HepG2 (cell line): ENCODE measurements at regions not wholly inside any gene's neighbourhood (a gene's known extent, or its start where the extent isn't known, plus 50 kb on each side); places are given as distances from the start of the nearest gene placed in this dataset.

Source experiments
- ATAC-seq: fragments of 200-7000 bp; cut with Tn5 transposase; 3 replicates; pipeline ENCODE4 v1.9.1; 2020; ENCODE audit warnings: mild to moderate bottlenecking, moderate library complexity
- BruUV-seq: library from RNA; stranded (reverse); fragments of 400-500 nt; replicated peaks from 2 replicates; lab custom pipeline; 2021; lab: Mats Ljungman, UMichigan
- CTCF ChIA-PET: fragments of 300-600 bp; formaldehyde crosslinking; extraction: SDS; loops from one replicate; lab custom pipeline; 2021; ENCODE audit warnings: low total read pairs, inconsistent platforms, low intra/inter-chr PET ratio; lab: Yijun Ruan, JAX
- POLR2A ChIA-PET: fragments of 350-600 bp; sonication (Branson Sonifier 250); formaldehyde crosslinking; loops from one replicate; lab custom pipeline; 2020; ENCODE audit warnings: antibody characterized with exemption, inconsistent platforms; lab: Yijun Ruan, JAX
- DNase-seq: peaks from one replicate; pipeline ENCODE4 v3.0.0-alpha.2; 2015; ENCODE audit warnings: low spot score
- FAIRE-seq: peaks from 3 replicates; lab custom pipeline; 2011; peaks lifted over from hg19 to GRCh38; lab: Jason Lieb, UNC
- H2AFZ ChIP-seq: one replicate; pipeline ENCODE4 v1.6.1; 2011; ENCODE audit warnings: low read length, inconsistent platforms
- H3K27ac ChIP-seq: fragments of 300-600 bp; 3 replicates; pipeline ENCODE4 v1.8.0; 2011; ENCODE audit warnings: mixed run types, mild to moderate bottlenecking, mixed read lengths, low read length, inconsistent platforms; ENCODE audit not compliant: insufficient read depth; ENCODE audit errors: extremely low read length
- H3K27me3 ChIP-seq, 2 experiments: fragments of 200-600 bp in 1 of 2; 2 replicates in 1 of 2; 3 replicates in 1 of 2; pipeline versions ENCODE4 v1.6.0 to v1.8.0; 2011; ENCODE audit warnings: low read length in 2 of 2, mild to moderate bottlenecking in 2 of 2, moderate library complexity in 2 of 2, inconsistent platforms in 1 of 2; ENCODE audit not compliant: insufficient read depth in 2 of 2, control insufficient read depth in 1 of 2
- H3K36me3 ChIP-seq, 2 experiments: fragments of 200-600 bp in 1 of 2; replicated peaks in 1 of 2; 2 replicates in 1 of 2; 3 replicates in 1 of 2; pipeline versions ENCODE4 v1.5.1 to v1.8.0; 2011; ENCODE audit warnings: low read length in 2 of 2, inconsistent platforms in 1 of 2; ENCODE audit not compliant: insufficient read depth in 2 of 2, control insufficient read depth in 1 of 2
- H3K4me1 ChIP-seq: 2 replicates; pipeline ENCODE4 v1.5.1; 2012; ENCODE audit warnings: low read length, inconsistent platforms; ENCODE audit not compliant: insufficient read depth
- H3K4me2 ChIP-seq: 2 replicates; pipeline ENCODE4 v1.6.0; 2011; ENCODE audit warnings: low read depth, low read length, inconsistent platforms
- H3K4me3 ChIP-seq, 3 experiments: fragments of 200-600 bp in 1 of 3; sonication (generic), shearing (Covaris generic) in 1 of 3; replicated peaks in 1 of 3; 2 replicates each; pipeline ENCODE4 v1.5.1; 2011 to 2016; ENCODE audit warnings: low read length in 3 of 3, inconsistent platforms in 2 of 3, low read depth in 2 of 3, mild to moderate bottlenecking in 2 of 3, control low read depth in 1 of 3, mixed read lengths in 1 of 3; ENCODE audit not compliant: insufficient read depth in 1 of 3
- H3K79me2 ChIP-seq: one replicate; pipeline ENCODE4 v1.6.1; 2011; ENCODE audit warnings: low read length, inconsistent platforms; ENCODE audit not compliant: insufficient read depth
- H3K9ac ChIP-seq: 2 replicates; pipeline ENCODE4 v1.6.0; 2011; ENCODE audit warnings: mild to moderate bottlenecking, low read depth, low read length, inconsistent platforms; ENCODE audit not compliant: insufficient read depth
- H3K9me3 ChIP-seq: 2 replicates; pipeline ENCODE4 v1.5.1; 2012; ENCODE audit warnings: mild to moderate bottlenecking, low read length
- H4K20me1 ChIP-seq: 2 replicates; pipeline ENCODE4 v1.6.0; 2011; ENCODE audit warnings: inconsistent platforms, mild to moderate bottlenecking, low read length, moderate library complexity; ENCODE audit not compliant: insufficient read depth
- CEBPB ChIP-seq: IDR thresholded peaks from 2 replicates; pipeline ENCODE4 v1.6.1; 2011; ENCODE audit warnings: low read depth, low read length, improper control_type of control experiment, borderline replicate concordance
- NCOA2 ChIP-seq: sonication (generic); formaldehyde crosslinking; IDR thresholded peaks from 2 replicates; pipeline ENCODE4 v1.8.0; 2022; ENCODE audit warnings: inconsistent platforms
- NPAS2 ChIP-seq: sonication (generic); formaldehyde crosslinking; IDR thresholded peaks from 2 replicates; pipeline ENCODE4 v1.8.0; 2022; ENCODE audit warnings: mild to moderate bottlenecking, missing genetic modification reagents, borderline replicate concordance
- PAWR ChIP-seq: sonication (generic); formaldehyde crosslinking; IDR thresholded peaks from 2 replicates; pipeline ENCODE4 v1.4.0; 2020; ENCODE audit warnings: missing genetic modification reagents, mild to moderate bottlenecking, borderline replicate concordance
- SP5 ChIP-seq: IDR thresholded peaks from 2 replicates; pipeline ENCODE4 v1.6.1; 2016; ENCODE audit warnings: low read depth, borderline replicate concordance
- ZMAT5 ChIP-seq: sonication (generic); formaldehyde crosslinking; IDR thresholded peaks from 2 replicates; pipeline ENCODE4 v1.5.0; 2020; ENCODE audit warnings: mild to moderate bottlenecking, low read depth, missing genetic modification reagents, borderline replicate concordance
- ZNF350 ChIP-seq: sonication (generic); formaldehyde crosslinking; IDR thresholded peaks from 2 replicates; pipeline ENCODE4 v1.4.0; 2020; ENCODE audit warnings: mild to moderate bottlenecking, low read depth, missing genetic modification reagents, borderline replicate concordance
- ZNF75D ChIP-seq: sonication (generic); formaldehyde crosslinking; IDR thresholded peaks from 2 replicates; pipeline ENCODE4 v1.8.1; 2023; ENCODE audit warnings: missing genetic modification reagents, mild to moderate bottlenecking, borderline replicate concordance
- ZNF850 ChIP-seq: sonication (generic); formaldehyde crosslinking; conservative IDR thresholded peaks from 2 replicates; pipeline ENCODE4 v1.9.0; 2021; ENCODE audit warnings: mild to moderate bottlenecking, missing genetic modification reagents
- ZZZ3 ChIP-seq: sonication (generic); formaldehyde crosslinking; IDR thresholded peaks from 2 replicates; pipeline ENCODE4 v1.4.0; 2020; ENCODE audit warnings: missing genetic modification reagents, mild to moderate bottlenecking, borderline replicate concordance
- WGBS: methylation state at CpG from one replicate; pipeline ENCODE4 v1.1.6; 2017; ENCODE audit warnings: low lambda C conversion rate; 5-methylcytosine and 5-hydroxymethylcytosine counted together
- in situ Hi-C: cut with HindIII; loops from 2 replicates; pipeline ENCODE4 v1.10.0; 2017; ENCODE audit warnings: low pct_unique_long_range_greater_than_20kb; ENCODE audit not compliant: extremely low pct_ligation_motif_present
- intact Hi-C: fragments of 100-400 bp; cut with micrococcal nuclease; formaldehyde crosslinking; loops from one replicate; pipeline ENCODE4 v1.10.0; 2022; ENCODE audit not compliant: unreplicated experiment

- H3K9me3 ChIP-seq: peaks cover 13% of the 10 kb centered on the region
- BruUV-seq: no TSS peak
- FAIRE-seq: no peak
- POLR2A ChIA-PET: no interaction called here
- H3K4me3 ChIP-seq: no peak overlapping the region
- 0% methylated on average over 1 of the region's 1 CpG for WGBS
- H3K27ac ChIP-seq: no peak overlapping the region
- H3K4me2 ChIP-seq: no peak overlapping the region
- in situ Hi-C loops (no loop called here), intact Hi-C loops (no loop called here)
- no peak for ATAC-seq
- no peaks in the 10 kb centered on the region for H4K20me1 ChIP-seq
- no peaks in the 10 kb centered on the region for H3K79me2 ChIP-seq
- DNase-seq: no peak
- CTCF ChIA-PET: no interaction called here
- no peaks in the 10 kb centered on the region for H3K27me3 ChIP-seq
- no peaks in the 10 kb centered on the region for H3K4me1 ChIP-seq
- H2AFZ ChIP-seq: no peak overlapping the region
- TF ChIP-seq ZNF850: no peak
- no peak for TF ChIP-seq ZMAT5 (CRISPR knock-in tag)
- TF ChIP-seq SP5: no peak
- no peak for TF ChIP-seq ZNF75D (CRISPR knock-in tag)
- no peak for TF ChIP-seq NCOA2
- no peak for TF ChIP-seq NPAS2
- TF ChIP-seq ZZZ3: no peak
- no peak for TF ChIP-seq ZNF350 (CRISPR knock-in tag)
- no peak overlapping the region for H3K9ac ChIP-seq
- no peaks in the 10 kb centered on the region for H3K36me3 ChIP-seq
Observed at GRCh38 chr5:20230010-20230409, 242.0 kb upstream of the CDH18 start.

- FAIRE-seq (no peak), ATAC-seq (no peak), DNase-seq (no peak)
- Histone ChIP-seq H3K4me3 (no peak overlapping the region), H3K9me3 (peaks cover 16% of the 10 kb centered on the region), H3K4me1 (no peaks in the 10 kb centered on the region), H3K9ac (no peak overlapping the region), H3K79me2 (no peaks in the 10 kb centered on the region), H3K36me3 (no peaks in the 10 kb centered on the region), H3K27me3 (no peaks in the 10 kb centered on the region), H3K4me2 (no peak overlapping the region), H4K20me1 (no peaks in the 10 kb centered on the region), H3K27ac (no peak overlapping the region), H2AFZ (no peak overlapping the region)
- TF ChIP-seq PAWR (CRISPR knock-in tag): no peak
- TF ChIP-seq CEBPB: 0 out of 2 replicates have a peak, but pooled peaks have one; percentile 45
- ChIA-PET CTCF (no interaction called here), POLR2A (no interaction called here)
- WGBS: 0% methylated on average over 2 of the region's 2 CpGs
- BruUV-seq: no TSS peak
- intact Hi-C loops: no loop called here
- in situ Hi-C loops: no loop called here
Observed at GRCh38 chr5:20229303-20230005, 241.5 kb upstream of the CDH18 start.
